H1 (cell line): ENCODE measurements at regions not wholly inside any gene's neighbourhood (a gene's known extent, or its start where the extent isn't known, plus 50 kb on each side); places are given as distances from the start of the nearest gene placed in this dataset.

Experiments
- CTCF ChIA-PET: fragments of 300-600 bp; sonication (Branson Sonifier 250); formaldehyde crosslinking; loops from one replicate; lab custom pipeline; 2021; ENCODE audit not compliant: partially characterized antibody; lab: Charles Lee
- POLR2A ChIA-PET: fragments of 300-600 bp; sonication (Branson Sonifier 250); formaldehyde crosslinking; loops from one replicate; lab custom pipeline; 2021; ENCODE audit warnings: inconsistent platforms; ENCODE audit not compliant: partially characterized antibody; lab: Charles Lee
- DNase-seq, 2 experiments: peaks; one replicate each; pipeline versions ENCODE4 v3.0.0 to v3.0.0-alpha.2; 2010 to 2022; ENCODE audit warnings: low spot score in 2 of 2, low read depth in 1 of 2, mixed read lengths in 1 of 2
- FAIRE-seq: peaks from 2 replicates; lab custom pipeline; 2011; peaks lifted over from hg19 to GRCh38; lab: Jason Lieb, UNC
- H2AFZ ChIP-seq: 2 replicates; pipeline ENCODE4 v1.8.1; 2012; ENCODE audit warnings: low read length, inconsistent platforms
- H2AK5ac ChIP-seq: 2 replicates; pipeline ENCODE4 v1.6.1; 2013; ENCODE audit warnings: low read depth, low read length
- H2BK120ac ChIP-seq: replicated peaks from 2 replicates; pipeline ENCODE3; 2013; ENCODE audit warnings: low read depth, low read length, inconsistent platforms
- H2BK12ac ChIP-seq: 2 replicates; pipeline ENCODE4 v1.6.1; 2013; ENCODE audit warnings: low read depth, low read length
- H2BK15ac ChIP-seq: 2 replicates; pipeline ENCODE4 v1.6.1; 2013; ENCODE audit warnings: low read length
- H2BK20ac ChIP-seq: 2 replicates; pipeline ENCODE4 v1.6.1; 2013; ENCODE audit warnings: low read length
- H2BK5ac ChIP-seq: 2 replicates; pipeline ENCODE4 v1.6.1; 2013; ENCODE audit warnings: low read depth, low read length
- H3K14ac ChIP-seq: 2 replicates; pipeline ENCODE4 v1.6.1; 2013; ENCODE audit warnings: inconsistent platforms; ENCODE audit not compliant: insufficient read length
- H3K18ac ChIP-seq: 2 replicates; pipeline ENCODE4 v1.6.1; 2013; ENCODE audit warnings: low read length; ENCODE audit errors: extremely low read depth
- H3K23ac ChIP-seq: 2 replicates; pipeline ENCODE4 v1.6.1; 2013; ENCODE audit warnings: inconsistent platforms; ENCODE audit not compliant: insufficient read length
- H3K23me2 ChIP-seq: 2 replicates; pipeline ENCODE4 v1.6.1; 2013; ENCODE audit warnings: low read depth, low read length
- H3K27ac ChIP-seq: 2 replicates; pipeline ENCODE4 v1.6.1; 2011; ENCODE audit warnings: low read depth, low read length, inconsistent platforms
- H3K27me3 ChIP-seq, 4 experiments: replicated peaks in 1 of 4; 1 replicate in 1 of 4; 2 replicates in 3 of 4; pipeline versions ENCODE4 v1.6.1 to v1.8.1; 2011 to 2013; ENCODE audit warnings: low read length in 3 of 4, mild to moderate bottlenecking in 3 of 4, inconsistent platforms in 2 of 4, mixed read lengths in 2 of 4, moderate library complexity in 1 of 4; ENCODE audit not compliant: control insufficient read depth in 3 of 4, insufficient read depth in 3 of 4; ENCODE audit errors: extremely low read depth in 1 of 4
- H3K36me3 ChIP-seq, 4 experiments: 2 replicates each; pipeline versions ENCODE4 v1.6.1 to v1.8.1; 2011 to 2013; ENCODE audit warnings: mild to moderate bottlenecking in 4 of 4, low read length in 3 of 4, moderate library complexity in 2 of 4, control low read depth in 1 of 4, inconsistent platforms in 1 of 4; ENCODE audit not compliant: insufficient read depth in 4 of 4, control insufficient read depth in 2 of 4
- H3K4ac ChIP-seq: replicated peaks from 2 replicates; pipeline ENCODE3; 2013; ENCODE audit warnings: low read length, low read depth, mixed read lengths, inconsistent platforms; ENCODE audit not compliant: insufficient read length
- H3K4me1 ChIP-seq, 4 experiments: replicated peaks in 1 of 4; 1 replicate in 1 of 4; 2 replicates in 3 of 4; pipeline versions ENCODE4 v1.6.1 to v1.8.1; 2011 to 2013; ENCODE audit warnings: low read length in 3 of 4, inconsistent platforms in 2 of 4, mixed read lengths in 1 of 4; ENCODE audit not compliant: insufficient read depth in 4 of 4, control insufficient read depth in 3 of 4
- H3K4me2 ChIP-seq, 2 experiments: 2 replicates each; pipeline versions ENCODE4 v1.6.1 to v1.8.1; 2011 to 2013; ENCODE audit warnings: low read depth in 2 of 2, low read length in 2 of 2, control low read depth in 1 of 2, inconsistent platforms in 1 of 2, mild to moderate bottlenecking in 1 of 2; ENCODE audit not compliant: insufficient read depth in 1 of 2
- H3K4me3 ChIP-seq, 4 experiments: fragments of 200-600, 300-600 bp in 1 of 4; sonication (generic), shearing (Covaris generic), sonication (Bioruptor Twin) in 1 of 4; 2 replicates each; pipeline versions ENCODE4 v1.5.1 to v1.8.1; 2011 to 2016; ENCODE audit warnings: low read length in 4 of 4, low read depth in 3 of 4, control low read depth in 2 of 4, inconsistent platforms in 2 of 4, mild to moderate bottlenecking in 2 of 4, mixed read lengths in 1 of 4, moderate library complexity in 1 of 4; ENCODE audit not compliant: insufficient read depth in 2 of 4; ENCODE audit errors: extremely low read depth in 1 of 4
- H3K56ac ChIP-seq: replicated peaks from 2 replicates; pipeline ENCODE3; 2013; ENCODE audit warnings: low read depth, mild to moderate bottlenecking, mixed read lengths, low read length, inconsistent platforms; ENCODE audit not compliant: insufficient read length
- H3K79me1 ChIP-seq: 2 replicates; pipeline ENCODE4 v1.6.1; 2013; ENCODE audit warnings: low read depth, low read length, control low read depth
- H3K79me2 ChIP-seq, 2 experiments: 2 replicates each; pipeline versions ENCODE4 v1.6.1 to v1.8.1; 2012 to 2013; ENCODE audit warnings: low read length in 2 of 2, mild to moderate bottlenecking in 2 of 2, inconsistent platforms in 1 of 2; ENCODE audit not compliant: insufficient read depth in 2 of 2, control insufficient read depth in 1 of 2
- H3K9ac ChIP-seq, 4 experiments: replicated peaks in 1 of 4; 1 replicate in 1 of 4; 2 replicates in 3 of 4; pipeline versions ENCODE4 v1.6.1 to v1.8.1; 2011 to 2013; ENCODE audit warnings: low read depth in 3 of 4, low read length in 3 of 4, control low read depth in 2 of 4, mild to moderate bottlenecking in 2 of 4, moderate library complexity in 2 of 4, inconsistent platforms in 1 of 4; ENCODE audit errors: extremely low read depth in 1 of 4
- H3K9me3 ChIP-seq, 2 experiments: 2 replicates each; pipeline versions ENCODE4 v1.6.1 to v1.8.1; 2012 to 2013; ENCODE audit warnings: mild to moderate bottlenecking in 2 of 2, moderate library complexity in 2 of 2, control low read depth in 1 of 2, inconsistent platforms in 1 of 2, low read depth in 1 of 2, low read length in 1 of 2, mixed read lengths in 1 of 2; ENCODE audit not compliant: insufficient read depth in 2 of 2
- H4K20me1 ChIP-seq, 2 experiments: replicated peaks in 1 of 2; 2 replicates each; pipeline versions ENCODE3 to v1.8.1; 2011 to 2013; ENCODE audit warnings: inconsistent platforms in 2 of 2, low read length in 2 of 2, mild to moderate bottlenecking in 1 of 2; ENCODE audit not compliant: insufficient read depth in 2 of 2, control insufficient read depth in 1 of 2
- H4K5ac ChIP-seq: 2 replicates; pipeline ENCODE4 v1.6.1; 2013; ENCODE audit warnings: low read length, low read depth, mixed read lengths, inconsistent platforms; ENCODE audit not compliant: insufficient read length
- H4K8ac ChIP-seq: 2 replicates; pipeline ENCODE4 v1.8.0; 2013; ENCODE audit warnings: mild to moderate bottlenecking, moderate library complexity, low read length, inconsistent platforms; ENCODE audit not compliant: insufficient read depth; ENCODE audit errors: extremely low read depth
- H4K91ac ChIP-seq: replicated peaks from 2 replicates; pipeline ENCODE3; 2013; ENCODE audit warnings: low read length, mixed read lengths, inconsistent platforms; ENCODE audit not compliant: insufficient read length
- EGR1 ChIP-seq: IDR thresholded peaks from 2 replicates; pipeline ENCODE4 v1.6.1; 2011; ENCODE audit warnings: low read depth, low read length, borderline replicate concordance
- WGBS, 2 experiments: shearing (Covaris generic) in 1 of 2; methylation state at CpG; one replicate each; pipeline versions ENCODE4 v1.1.6 to v1.1.7; 2013 to 2015; ENCODE audit warnings: low lambda C conversion rate in 2 of 2, mixed read lengths in 2 of 2, inconsistent platforms in 1 of 2, low coverage in 1 of 2, missing lambda C conversion rate in 1 of 2; ENCODE audit not compliant: insufficient replicate concordance in 2 of 2, insufficient coverage in 1 of 2, insufficient read length in 1 of 2; ENCODE audit errors: extremely low coverage in 1 of 2, missing lambda C conversion rate in 1 of 2; 5-methylcytosine and 5-hydroxymethylcytosine counted together

DNA sequence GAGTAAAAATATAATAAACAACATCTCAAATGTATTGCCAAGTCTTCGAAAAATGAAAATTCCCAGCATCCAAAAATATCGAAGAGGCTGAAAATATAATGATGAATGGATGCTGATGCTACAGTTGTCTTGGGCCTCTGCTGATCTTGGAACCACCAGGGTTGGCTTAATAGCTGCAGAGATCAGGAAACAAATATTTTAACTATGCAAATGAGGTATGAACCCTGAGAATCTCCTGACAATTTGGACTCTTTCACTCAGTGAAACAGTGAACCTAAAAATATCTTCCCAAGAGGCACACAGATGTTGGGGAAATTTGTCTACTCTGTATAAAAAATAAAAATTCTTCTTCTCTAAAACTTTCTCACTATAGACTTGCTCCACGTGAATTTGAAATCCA is 97.7 kb upstream of the EGFR start:
- Histone ChIP-seq H3K56ac (no peak overlapping the region), H2BK20ac (no peak overlapping the region), H2AFZ (no peak overlapping the region), H3K4ac (no peak overlapping the region), H3K4me3 (no peak overlapping the region), H4K8ac (no peak overlapping the region), H3K9me3 (no peaks in the 10 kb centered on the region), H3K4me1 (no peaks in the 10 kb centered on the region; a peak in 1 of 7 replicates), H3K27me3 (no peaks in the 10 kb centered on the region), H3K14ac (no peak overlapping the region), H3K79me1 (no peaks in the 10 kb centered on the region), H4K91ac (no peak overlapping the region), H3K4me2 (no peak overlapping the region), H4K20me1 (no peaks in the 10 kb centered on the region), H3K23ac (no peak overlapping the region), H3K23me2 (no peaks in the 10 kb centered on the region), H2BK12ac (no peak overlapping the region), H3K9ac (no peak overlapping the region), H3K27ac (no peak overlapping the region), H3K18ac (no peak overlapping the region), H3K79me2 (no peaks in the 10 kb centered on the region), H2AK5ac (no peak overlapping the region), H4K5ac (no peak overlapping the region), H2BK120ac (no peak overlapping the region), H3K36me3 (no peaks in the 10 kb centered on the region), H2BK5ac (no peak overlapping the region), H2BK15ac (no peak overlapping the region)
- FAIRE-seq (no peak), DNase-seq (no peak)
- POLR2A ChIA-PET, result no interaction called here
- no peak for TF ChIP-seq EGR1
- WGBS, 2 experiments, result 94% methylated on average over 3 of the region's 3 CpGs; no CpG with 5 or more reads in 1 of the 2 experiments
- CTCF ChIA-PET, result no interaction called here
